GM18498 (cell line): ENCODE measurements at regions not wholly inside any gene's neighbourhood (a gene's known extent, or its start where the extent isn't known, plus 50 kb on each side); places are given as distances from the start of the nearest gene placed in this dataset.

Experiments used
- ATAC-seq: cut with Tn5 transposase; IDR thresholded peaks from one replicate; pipeline ENCODE4 v1.9.1; 2021; ENCODE audit warnings: mild to moderate bottlenecking, moderate library complexity; ENCODE audit not compliant: unreplicated experiment

- ATAC-seq, result peak; percentile 39
Observed at GRCh38 chr12:92556141-92556540, 146.6 kb upstream of the PLEKHG7 start.

GRCh38 chr12:92554158-92555073 lies 148.4 kb upstream of the PLEKHG7 start:
- no peak for ATAC-seq

- ATAC-seq, result no peak
Observed at GRCh38 chr12:92553389-92553788, 149.4 kb upstream of the PLEKHG7 start.

GRCh38 chr12:92552412-92553108 lies 150.2 kb upstream of the PLEKHG7 start:
- no peak for ATAC-seq

GRCh38 chr12:92551853-92552397 lies 150.9 kb upstream of the PLEKHG7 start:
- peak; percentile 62 for ATAC-seq

- no peak for ATAC-seq
Observed at GRCh38 chr12:92551210-92551609, 151.6 kb upstream of the PLEKHG7 start.

- ATAC-seq, result no peak
Observed at GRCh38 chr12:92550661-92551060, 152.1 kb upstream of the PLEKHG7 start.

- no peak for ATAC-seq
Observed at GRCh38 chr12:92550254-92550653, 152.5 kb upstream of the PLEKHG7 start.

GRCh38 chr12:92549516-92549915 lies 153.3 kb upstream of the PLEKHG7 start:
- ATAC-seq, result no peak

GRCh38 chr12:92547906-92548305 lies 154.9 kb upstream of the PLEKHG7 start:
- no peak for ATAC-seq

GRCh38 chr12:92547420-92547819 lies 155.4 kb upstream of the PLEKHG7 start:
- no peak for ATAC-seq

GRCh38 chr12:92546635-92547348 lies 156.0 kb upstream of the PLEKHG7 start:
- ATAC-seq, result peak; percentile 61

GRCh38 chr12:92546259-92546634 lies 156.5 kb upstream of the PLEKHG7 start:
- ATAC-seq, result peak; percentile 28

- no peak for ATAC-seq
Observed at GRCh38 chr12:92544322-92544721, 158.5 kb upstream of the PLEKHG7 start.

GRCh38 chr12:92543840-92544239 lies 158.9 kb upstream of the PLEKHG7 start:
- ATAC-seq, result no peak

GRCh38 chr12:92543359-92543758 lies 159.4 kb upstream of the PLEKHG7 start:
- no peak for ATAC-seq

- ATAC-seq, result no peak
Observed at GRCh38 chr12:92541731-92542130, 161.1 kb upstream of the PLEKHG7 start.

- no peak for ATAC-seq
Observed at GRCh38 chr12:92540782-92541423, 161.9 kb upstream of the PLEKHG7 start.

- ATAC-seq, result peak; percentile 32
Observed at GRCh38 chr12:92539976-92540781, 162.6 kb upstream of the PLEKHG7 start.
